NCI-H69 (cell line): ENCODE measurements at regions not wholly inside any gene's neighbourhood (a gene's known extent, or its start where the extent isn't known, plus 50 kb on each side); places are given as distances from the start of the nearest gene placed in this dataset.
"Not testable (repeated sequence)": the region's sequence is repeated elsewhere in the genome, so short reads cannot be mapped to it uniquely, and the experiment has no call there.

Experiments
- DNase-seq: peaks from one replicate; lab custom pipeline; 2025; lab: John Stamatoyannopoulos, UW

DNA sequence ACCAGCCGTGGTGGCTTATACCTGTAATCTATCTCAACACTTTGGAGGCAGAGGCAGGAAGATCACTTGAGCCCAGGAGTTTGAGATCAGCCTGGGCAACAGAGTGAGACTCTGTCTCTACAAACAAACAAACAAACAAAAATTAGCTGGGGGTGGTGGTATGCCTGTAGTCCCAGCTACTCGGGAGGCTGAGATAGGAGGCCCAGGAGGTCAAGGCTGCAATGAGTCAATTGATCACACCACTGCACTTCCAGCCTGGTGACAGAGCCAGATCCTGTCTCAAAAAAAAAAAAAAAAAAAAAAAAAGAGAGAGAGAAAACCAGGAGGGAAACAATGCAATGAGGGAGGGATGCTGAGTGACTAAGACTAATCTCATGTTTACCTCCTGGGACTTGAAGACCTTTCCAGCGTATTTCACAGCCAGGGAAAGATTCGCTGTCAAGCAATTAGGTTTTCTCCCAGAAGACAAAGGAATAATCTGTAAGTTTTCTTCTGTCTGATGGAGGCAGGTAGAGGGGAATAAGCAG is 51.1 kb upstream of the MIER3 start:
- DNase-seq: no peak

DNA sequence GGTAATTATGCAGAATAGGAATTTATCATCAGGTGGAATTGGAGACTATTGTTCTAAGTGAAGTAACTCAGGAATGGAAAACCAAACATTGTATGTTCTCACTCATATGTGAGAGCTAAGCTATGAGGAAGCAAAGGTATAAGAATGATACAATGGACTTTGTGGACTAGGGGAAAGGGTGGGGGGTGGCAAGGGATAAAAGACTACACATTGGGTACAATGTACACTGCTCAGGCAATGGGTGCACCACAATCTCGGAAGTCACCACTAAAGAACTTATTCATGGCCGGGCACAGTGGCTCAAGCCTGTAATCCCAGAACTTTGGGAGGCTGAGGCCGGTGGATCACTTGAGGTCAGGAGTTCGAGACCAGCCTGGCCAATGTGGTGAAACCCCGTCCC is 51.6 kb upstream of the MIER3 start:
- DNase-seq: not testable (repeated sequence)

DNA sequence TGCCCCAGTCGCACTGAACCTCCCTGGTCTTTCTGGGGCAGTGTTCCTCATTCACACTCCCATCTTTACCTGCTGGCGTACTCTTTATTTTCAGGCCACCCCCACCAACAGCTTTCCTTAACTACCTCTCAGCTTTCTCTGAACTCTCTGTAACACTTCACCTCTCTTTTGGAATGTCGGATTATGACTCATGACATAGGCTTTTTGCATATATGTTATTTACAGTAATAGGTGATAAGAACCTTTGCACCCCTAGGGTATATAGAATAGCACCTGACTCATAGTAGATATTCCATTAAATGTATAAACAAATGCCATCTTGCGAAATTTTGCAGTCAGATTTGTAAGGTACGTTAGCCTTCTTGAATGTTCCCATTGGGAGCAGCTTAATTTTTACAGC is 52.9 kb upstream of the MIER3 start:
- DNase-seq: no peak

DNA sequence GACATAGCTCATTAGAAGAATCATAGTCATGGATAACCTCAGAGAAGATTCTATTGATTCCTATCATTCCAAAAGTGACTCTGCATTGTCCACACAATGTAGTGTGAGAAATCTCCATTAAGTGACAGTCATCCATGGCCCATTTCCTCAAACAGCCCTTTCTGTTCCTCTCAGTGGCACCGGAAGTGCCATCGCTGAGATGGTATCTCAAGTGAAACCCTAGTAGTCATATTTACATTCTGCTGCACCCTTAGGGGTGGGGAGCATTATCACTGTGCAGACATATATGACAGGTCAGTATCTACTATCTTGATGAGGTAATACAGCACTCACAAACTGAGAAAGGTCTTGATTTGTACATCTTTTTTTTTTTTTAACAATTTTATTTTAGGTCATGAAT is 55.4 kb upstream of the MIER3 start:
- DNase-seq: no peak

DNA sequence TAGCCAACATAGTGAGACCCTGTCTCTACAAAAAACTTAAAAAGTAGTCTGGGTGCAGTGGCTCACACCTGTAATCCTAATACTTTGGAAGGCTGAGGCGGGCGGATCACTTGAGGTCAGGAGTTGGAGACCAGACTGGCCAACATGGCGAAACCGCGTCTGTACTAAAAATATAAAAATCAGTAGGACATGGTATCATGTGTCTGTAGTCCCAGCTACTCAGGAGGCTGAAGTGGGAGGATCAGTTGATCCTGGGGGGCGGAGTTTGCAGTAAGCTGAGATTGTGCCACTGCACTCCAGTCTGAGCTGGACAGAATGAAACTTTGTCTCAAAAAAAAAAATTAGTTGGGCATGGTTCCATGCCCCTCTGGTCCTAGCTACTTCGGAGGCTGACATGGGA is 57.9 kb upstream of the MIER3 start:
- DNase-seq: no peak

DNA sequence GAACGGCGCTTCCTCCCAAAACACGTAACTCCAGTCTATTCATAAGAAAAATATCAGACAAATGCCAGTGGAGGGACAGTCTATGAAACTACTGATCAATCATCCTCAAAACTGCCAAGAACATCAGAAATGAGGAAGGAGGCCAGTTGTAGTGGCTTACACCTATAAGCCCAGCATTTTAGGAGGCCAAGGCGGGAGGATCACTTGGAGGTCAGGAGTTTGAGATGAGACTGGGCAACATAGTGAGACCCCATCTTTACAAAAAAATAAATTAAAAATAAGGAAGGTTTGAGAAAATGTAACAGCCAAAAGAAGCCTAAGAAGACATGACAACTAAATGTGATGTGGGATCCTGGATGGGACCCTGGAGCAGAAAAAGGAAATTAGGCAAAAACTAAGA is 58.9 kb upstream of the MIER3 start:
- DNase-seq: no peak

DNA sequence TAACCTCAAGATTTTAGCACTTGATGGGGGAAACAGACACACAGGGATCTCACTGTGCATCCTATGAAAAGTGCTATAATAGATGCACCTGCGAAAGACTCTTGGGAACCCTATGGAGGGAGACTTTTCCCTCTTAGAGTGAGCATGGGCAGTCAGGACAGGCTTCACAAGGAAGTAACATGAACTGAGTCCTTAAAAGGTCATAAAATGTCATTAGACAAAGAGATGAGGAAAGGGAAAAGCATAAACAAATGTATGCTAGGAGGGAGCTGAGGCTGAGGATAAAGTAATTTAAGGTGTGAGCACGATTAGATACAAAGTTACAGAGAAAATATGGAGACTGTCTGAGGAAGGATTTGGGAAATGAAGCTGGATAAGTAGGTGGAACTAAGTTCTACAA is 60.6 kb upstream of the MIER3 start:
- DNase-seq: no peak

DNA sequence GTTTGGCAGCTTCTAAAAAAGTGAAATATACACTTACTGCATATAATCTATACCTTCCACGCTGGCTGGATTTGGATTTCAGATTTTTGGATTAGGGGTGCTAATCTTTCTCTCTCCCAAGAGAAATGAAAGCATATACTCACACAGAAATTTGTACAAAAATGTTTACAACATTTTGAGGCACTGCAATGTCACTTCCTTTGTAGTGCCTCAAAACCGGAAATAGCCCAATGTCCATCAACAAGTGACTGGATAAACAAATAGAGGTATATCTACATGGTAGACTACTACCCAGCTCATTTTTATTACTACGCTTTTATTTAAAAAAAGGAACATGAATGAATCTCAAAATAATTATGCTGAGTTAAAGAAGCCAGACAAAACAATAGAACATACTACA is 74.0 kb upstream of the MIER3 start:
- DNase-seq: no peak

DNA sequence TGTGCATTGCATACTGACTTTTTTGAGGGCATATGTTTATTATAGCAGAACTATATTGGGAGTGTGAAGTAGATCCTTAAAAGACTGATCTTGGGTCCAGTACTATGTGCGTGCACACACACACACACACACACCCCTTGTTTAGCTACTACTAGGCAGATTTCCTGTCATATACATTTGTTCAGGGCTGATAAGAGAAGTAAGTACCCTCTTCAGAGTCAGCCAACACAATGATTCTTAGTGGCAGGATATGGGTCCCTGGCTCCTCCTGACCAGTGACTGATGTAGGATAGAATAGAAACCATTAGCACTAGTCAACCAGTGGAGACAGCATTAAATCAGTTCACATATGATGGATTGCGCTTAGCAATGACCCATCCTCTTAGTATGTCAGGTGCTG is 76.2 kb upstream of the MIER3 start:
- DNase-seq: no peak

DNA sequence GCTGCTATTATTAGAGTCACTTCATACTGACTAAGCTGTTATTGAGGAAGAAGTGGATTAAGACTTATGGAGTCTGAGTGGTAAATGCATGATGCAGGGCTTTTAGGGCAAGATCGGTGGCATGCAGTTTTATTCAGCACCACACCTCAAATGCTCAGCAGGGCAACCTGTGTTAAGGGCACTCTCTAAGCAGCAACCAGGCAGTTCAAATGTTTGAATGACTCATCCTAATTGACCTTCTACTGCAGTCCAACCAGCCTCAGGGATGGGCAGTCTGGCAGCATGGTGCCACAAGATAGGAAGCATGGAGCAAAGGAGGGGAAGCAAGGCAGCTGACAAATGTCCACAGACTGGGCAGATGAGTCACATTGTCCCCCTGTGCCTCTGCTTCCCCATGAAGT is 80.2 kb upstream of the MIER3 start:
- DNase-seq: peak; percentile 40

DNA sequence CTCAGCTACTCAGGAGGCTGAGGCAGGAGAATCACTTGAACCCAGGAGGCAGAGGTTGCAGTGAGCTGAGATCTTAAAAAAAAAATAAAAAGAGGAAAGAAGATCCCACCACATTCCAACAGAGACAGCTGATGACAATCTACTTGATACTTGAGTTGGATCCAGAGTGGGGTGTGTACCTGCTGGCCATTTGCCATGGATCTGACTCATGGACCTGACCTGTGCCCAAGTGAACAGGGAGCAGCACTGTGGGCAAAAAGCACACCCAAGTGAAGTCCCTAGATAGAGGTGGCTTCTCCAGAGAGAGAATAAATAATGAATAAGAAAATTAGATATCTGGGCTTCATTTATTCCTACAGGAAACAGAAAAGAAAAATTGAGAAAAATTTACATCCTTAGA is 81.2 kb upstream of the MIER3 start:
- no peak for DNase-seq

DNA sequence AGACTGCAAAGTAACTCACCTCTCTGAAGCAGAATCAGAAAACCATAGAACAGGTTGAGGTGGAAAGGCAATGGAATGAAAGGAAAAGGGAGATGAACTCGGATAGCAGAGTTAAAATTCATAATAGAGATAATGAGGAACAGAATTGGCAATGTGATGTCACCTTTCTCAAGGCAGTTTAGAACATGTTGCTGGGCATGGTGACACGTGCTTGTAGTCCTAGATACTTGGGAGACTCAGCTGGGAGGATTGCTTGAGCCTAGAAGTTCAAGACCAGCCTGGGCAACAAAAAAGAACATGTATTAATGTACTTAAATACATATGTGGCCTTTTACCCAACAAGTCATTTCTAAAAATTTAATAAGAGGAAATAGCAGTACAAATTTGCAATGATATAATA is 81.6 kb upstream of the MIER3 start:
- no peak for DNase-seq

DNA sequence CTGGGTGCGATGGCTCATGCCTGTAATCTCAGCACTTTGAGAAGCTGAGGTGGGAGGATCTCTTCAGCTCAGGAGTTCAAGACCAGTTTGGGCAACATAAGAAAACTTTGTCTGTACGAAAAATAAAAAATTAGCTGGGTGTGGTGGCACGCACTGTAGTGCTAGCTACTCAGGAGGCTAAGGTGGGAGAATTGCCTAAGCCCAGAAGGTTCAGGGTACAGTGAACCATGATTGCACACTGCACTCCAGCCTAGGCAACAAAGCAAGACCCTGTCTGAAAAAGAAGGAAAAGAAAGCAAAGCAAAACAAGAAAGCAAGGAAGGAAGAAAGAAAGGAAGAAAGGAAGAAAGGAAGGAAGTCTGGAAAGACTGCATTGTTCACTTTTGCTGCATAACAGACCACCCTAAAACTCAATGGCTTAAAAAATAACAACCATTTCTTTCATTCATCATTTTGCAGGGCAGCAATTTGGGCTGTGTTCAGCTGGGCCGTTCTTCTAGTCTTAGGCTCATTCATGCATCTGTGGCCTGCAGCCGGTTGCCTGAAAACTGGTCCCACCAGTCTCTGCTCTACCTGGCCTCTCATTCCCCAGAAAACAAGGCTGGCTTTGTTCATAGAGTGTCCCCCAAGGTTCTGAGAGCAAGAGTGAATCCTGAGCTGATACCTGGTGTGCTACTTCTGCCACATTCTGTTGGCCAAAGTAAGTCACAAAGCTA is 82.4 kb upstream of the MIER3 start:
- no peak for DNase-seq

DNA sequence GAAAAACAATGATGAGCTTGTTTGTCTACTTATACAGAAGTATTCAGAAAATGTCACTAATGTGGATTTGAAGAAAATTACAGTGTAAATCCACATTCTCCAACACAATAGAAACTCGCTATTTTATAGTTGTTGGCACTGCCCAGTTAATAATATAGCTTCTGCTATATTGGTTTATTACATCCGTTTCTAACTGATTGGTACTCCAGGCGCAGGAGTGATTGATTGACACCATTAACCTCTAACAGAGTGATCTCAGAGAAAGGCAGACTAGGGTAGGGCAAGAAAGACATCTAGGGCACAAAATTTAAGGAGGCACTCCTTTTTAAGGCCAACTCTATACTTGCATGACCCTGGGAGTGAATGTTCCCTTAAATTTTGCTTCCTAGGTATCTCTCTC is 84.0 kb upstream of the MIER3 start:
- no peak for DNase-seq

DNA sequence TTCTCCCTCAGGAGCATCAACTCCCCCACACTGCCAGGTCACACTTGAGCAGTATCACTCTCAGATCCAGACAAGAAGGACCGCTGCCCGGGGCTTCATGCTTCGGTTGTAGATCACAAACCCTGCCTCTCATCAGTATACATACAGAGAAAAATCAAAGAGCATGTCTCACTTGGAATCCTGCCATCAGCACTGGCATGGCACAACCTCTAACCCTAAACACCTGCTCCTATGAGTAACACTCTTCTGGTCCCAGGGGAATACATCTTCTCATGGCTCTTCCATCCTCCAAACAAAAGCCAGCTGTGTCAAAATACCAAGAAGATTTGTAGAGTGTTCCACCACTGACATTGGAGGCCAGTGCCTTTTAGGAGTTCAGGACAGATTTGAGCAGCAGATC is 84.8 kb upstream of the MIER3 start:
- peak; percentile 65 for DNase-seq

DNA sequence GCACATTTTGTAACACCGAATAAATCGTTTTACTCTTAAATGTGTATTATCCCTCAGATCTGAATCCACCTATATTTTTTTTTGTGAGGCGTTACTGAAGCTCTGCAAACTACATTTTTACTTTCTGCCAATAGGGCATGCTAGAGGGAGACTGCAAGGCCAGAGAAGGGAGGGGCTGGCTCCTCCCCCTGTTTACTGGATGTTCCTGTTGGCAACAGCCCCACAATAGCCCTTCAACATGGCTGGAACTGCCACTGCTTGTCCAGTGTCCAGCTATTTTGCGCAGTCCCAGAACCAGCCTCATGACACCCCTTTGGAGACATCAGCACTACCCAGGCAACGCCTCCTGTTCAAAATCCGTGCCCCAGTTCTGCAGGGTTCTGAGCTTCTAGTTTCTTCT is 85.4 kb upstream of the MIER3 start:
- no peak for DNase-seq

DNA sequence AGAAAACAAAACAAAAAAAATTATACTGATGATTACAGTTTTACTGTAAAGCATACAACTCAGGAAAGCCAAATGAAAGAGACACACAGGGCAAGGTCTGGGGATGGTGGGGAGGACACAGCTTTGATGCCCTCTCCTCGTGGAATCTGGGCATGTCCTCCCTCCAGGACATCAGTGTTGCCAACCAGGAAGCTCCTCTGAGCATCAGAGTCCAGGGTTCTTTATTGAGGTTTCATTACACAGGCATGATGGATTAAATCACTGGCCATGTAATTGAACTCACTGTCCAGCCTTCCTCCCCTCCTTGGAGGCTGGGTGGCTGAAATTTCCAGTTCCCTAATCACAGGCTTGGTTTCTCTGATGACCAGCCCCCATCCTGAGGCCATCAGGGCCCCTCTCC is 89.6 kb upstream of the MIER3 start:
- no peak for DNase-seq

DNA sequence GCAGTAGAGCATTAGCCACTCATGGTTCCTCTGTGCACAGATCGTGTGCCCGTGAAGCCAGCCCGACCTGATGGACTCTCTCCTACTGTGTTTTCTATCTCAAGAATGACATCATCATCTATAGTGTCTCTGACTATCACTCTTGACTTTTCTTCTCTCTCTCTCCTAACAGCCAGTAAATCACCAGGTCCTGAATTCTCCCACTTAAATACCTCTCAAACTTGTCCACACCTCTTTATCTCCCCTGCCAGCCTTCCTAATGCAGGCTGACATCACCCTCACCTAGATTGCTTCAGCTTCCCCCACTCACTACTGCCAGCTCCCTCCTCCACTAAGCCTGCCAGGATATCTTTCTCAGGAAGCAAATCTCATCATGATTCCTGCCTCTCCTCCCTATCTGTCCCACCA is 90.6 kb upstream of the MIER3 start:
- no peak for DNase-seq

DNA sequence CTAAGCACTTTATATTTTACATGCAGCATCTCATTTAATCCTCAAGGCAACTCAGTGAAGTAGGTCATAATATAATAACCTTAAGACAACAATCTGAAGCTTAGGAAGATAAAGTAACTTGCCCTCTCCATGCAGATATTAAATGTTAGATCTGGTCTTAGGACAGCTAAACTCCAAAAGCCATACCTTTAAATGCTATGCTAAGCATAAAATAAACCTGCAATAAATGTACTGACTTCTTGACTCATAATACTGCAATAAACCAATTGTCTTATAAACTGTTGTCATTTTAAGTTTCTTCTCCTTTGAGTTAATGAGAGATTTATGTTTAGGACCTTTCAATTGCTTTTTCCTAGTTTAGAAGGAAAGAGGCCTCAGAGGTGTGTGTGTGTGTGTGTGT is 102.2 kb upstream of the MIER3 start:
- no peak for DNase-seq

DNA sequence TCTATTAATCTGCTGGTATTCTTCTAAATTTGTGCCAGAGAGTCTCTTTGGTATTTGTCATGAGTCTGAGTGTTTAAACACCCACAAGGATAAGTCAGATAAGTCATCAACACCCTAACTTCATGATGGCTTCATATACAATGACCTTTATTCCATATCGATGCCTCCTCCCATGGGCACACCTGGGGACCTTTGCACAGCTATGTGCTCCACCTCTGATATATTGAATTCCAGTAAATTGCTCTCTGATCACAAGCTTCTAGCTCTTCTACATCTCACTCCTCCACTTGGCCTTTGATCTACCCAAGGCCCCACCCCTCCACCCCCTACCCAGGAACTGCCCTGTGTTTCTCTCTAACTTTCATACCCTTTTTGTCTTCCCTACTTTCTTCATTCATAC is 102.7 kb upstream of the MIER3 start:
- DNase-seq: no peak

DNA sequence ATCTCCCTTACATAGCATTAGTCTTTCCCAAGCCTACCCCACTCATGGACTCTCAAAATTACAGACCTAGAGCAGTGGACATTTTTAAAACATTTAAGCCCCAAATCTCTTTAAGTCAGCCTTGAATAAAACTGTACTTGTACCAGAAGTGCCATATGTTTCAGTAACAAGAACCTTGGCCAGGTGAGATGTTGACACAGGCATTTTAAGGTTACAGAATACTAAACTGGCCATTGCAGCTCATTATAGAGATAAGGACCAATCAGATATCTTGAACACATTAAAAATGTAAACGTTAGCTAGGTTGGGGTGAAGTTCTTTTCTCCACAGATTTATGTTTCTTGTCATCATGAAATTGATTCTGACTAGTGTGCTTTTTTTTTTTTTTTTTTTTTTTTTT is 103.8 kb upstream of the MIER3 start:
- DNase-seq: no peak

DNA sequence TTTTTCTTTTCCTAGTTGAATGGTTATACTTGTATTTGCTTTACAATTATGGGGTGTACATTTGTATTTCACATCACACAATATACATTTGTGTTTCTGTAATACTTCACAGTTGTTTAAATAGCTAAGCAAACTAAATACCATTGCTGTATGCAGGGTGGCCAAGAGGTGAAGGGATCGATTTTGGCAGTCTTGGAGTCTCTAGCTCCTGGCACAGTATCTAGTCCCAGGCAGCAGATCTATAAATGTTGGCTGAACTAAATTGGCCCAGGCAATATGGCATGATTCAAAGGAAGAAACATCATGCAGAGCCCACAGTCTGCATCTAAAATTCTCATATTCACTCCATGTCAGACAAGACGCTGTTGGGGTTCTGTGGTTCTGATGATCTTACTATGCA is 110.1 kb upstream of the GPBP1 start:
- no peak for DNase-seq

DNA sequence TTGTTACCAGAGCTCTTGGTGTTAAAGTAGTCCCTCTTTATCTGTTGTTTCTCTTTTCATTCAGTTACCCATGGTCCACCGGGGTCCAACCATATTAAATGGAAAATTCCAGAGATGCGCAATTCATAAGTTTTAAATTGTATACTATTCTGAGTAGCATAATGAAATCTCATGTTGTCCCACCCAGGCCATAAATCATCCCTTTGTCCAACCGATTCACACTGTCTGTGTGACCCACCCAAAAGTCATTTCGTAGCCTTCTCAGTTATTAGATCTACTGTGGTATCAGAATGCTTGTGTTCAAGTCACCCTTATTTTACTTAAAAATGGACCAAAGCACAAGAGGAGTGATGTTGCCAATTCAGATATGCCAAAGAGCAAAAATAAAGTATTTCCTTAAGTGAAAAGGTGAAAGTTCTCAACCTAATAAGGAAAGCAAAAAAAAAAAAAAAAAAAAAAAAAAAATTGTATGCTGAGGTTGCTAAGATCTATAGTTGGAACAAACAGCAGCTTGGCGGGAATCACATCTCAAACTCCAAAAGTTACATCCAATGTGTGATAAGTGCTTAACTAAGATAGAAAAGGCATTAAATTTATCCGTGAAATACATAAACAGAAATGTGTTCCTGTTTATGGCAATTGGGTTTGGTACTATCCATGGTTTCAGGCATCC is 106.8 kb upstream of the GPBP1 start:
- DNase-seq: no peak

DNA sequence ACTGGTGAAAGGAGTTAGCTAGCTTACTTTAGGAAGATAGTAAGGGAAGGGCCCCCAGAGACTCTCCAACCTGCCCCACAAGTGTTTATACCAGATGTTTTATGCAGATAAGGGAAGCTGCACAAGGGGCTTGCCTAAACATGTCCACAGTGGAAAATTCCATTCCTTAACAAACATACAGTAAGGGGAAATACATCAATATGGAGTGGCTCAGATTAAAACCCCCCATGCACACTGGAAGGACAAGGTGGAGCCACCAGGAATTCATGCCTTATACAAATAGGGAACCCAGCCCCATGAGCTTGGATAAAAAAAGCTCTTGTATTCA is 106.3 kb upstream of the GPBP1 start:
- DNase-seq: peak; percentile 20
